ENCODE measurements at regions not wholly inside any gene's neighbourhood (a gene's known extent, or its start where the extent isn't known, plus 50 kb on each side); places are given as distances from the start of the nearest gene placed in this dataset.

GRCh38 chr12:128190614-128191013 is 76.4 kb upstream of the TMEM132C start:
- TF ChIP-seq CTCF (IDR thresholded peaks at IDR 0.05; ENCODE audit: low read depth, low read length, missing control alignments): peak; percentile 17
- H3K4me3 ChIP-seq (replicated peaks; ENCODE audit: low read depth, low read length): no peak overlapping the region
- DNase-seq (ENCODE audit: extremely low read depth, low read depth): no peak

- H3K4me3 ChIP-seq (replicated peaks; ENCODE audit: low read depth, low read length): no peak overlapping the region
- TF ChIP-seq CTCF (IDR thresholded peaks at IDR 0.05; ENCODE audit: low read depth, low read length, missing control alignments): no peak
- DNase-seq (ENCODE audit: extremely low read depth, low read depth): no peak
These were observed 75.6 kb upstream of the TMEM132C start for GRCh38 chr12:128191380-128191779.

- H3K4me3 ChIP-seq (replicated peaks; ENCODE audit: low read depth, low read length): no peak overlapping the region
- TF ChIP-seq CTCF (IDR thresholded peaks at IDR 0.05; ENCODE audit: low read depth, low read length, missing control alignments): no peak
- DNase-seq (ENCODE audit: extremely low read depth, low read depth): no peak
These were observed 62.3 kb upstream of the TMEM132C start for GRCh38 chr12:128204711-128205110.

- no peak for TF ChIP-seq CTCF (IDR thresholded peaks at IDR 0.05; ENCODE audit: low read depth, low read length, missing control alignments)
- H3K4me3 ChIP-seq (replicated peaks; ENCODE audit: low read depth, low read length): no peak overlapping the region
- no peak for DNase-seq (ENCODE audit: extremely low read depth, low read depth)
These were observed 61.8 kb upstream of the TMEM132C start for GRCh38 chr12:128205145-128205544.

GRCh38 chr12:128205758-128206157 is 61.2 kb upstream of the TMEM132C start:
- no peak for TF ChIP-seq CTCF (IDR thresholded peaks at IDR 0.05; ENCODE audit: low read depth, low read length, missing control alignments)
- H3K4me3 ChIP-seq (replicated peaks; ENCODE audit: low read depth, low read length): no peak overlapping the region
- no peak for DNase-seq (ENCODE audit: extremely low read depth, low read depth)
